GM18511 (cell line): ENCODE measurements at regions not wholly inside any gene's neighbourhood (a gene's known extent, or its start where the extent isn't known, plus 50 kb on each side); places are given as distances from the start of the nearest gene placed in this dataset.

Experiments
- ATAC-seq: cut with Tn5 transposase; IDR thresholded peaks from one replicate; pipeline ENCODE4 v1.9.1; 2021; ENCODE audit warnings: mild to moderate bottlenecking, moderate library complexity; ENCODE audit not compliant: unreplicated experiment

DNA sequence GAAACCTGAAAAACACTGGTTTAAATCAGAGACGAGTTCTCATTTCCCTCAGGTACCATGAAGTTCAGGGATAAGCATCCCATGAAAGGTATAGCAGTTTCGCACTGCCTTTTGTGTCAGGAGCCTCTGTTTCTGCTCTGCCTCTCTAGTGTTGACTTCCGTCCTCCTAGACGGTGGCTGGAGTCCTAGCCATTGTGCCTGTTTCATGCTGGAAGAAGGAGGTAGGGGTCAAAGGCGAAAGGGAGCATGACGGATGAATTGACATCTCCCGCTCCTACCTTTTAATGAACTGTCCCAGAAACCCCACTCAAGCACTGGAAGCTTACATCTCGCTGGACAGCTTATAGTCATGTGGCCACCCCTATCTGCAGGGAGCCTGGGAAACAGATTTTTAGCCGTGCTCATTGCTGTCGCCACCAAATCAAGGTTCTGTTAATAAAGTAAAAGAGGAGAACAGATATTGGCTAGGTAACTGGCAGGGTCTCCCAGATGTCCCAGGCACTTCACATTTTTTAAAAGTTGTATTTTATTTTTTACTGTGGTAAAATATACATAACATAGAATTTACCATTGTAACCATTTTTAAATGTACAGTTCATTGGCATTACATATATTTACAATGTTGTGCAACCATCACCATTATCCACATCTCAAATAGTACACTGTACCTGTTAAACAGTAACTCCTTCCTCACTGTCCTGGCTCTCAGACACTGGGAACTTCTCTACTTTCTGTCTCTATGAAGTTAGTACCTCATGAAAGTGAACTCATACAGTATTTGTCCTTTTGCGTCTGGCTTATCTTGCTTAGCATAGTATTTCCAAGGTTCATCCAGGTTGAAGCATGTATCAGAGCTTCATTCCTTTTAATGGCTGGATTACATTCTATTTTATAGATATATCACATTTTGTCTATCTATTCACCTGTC is 55.0 kb upstream of the CTLA4 start:
- no peak for ATAC-seq

DNA sequence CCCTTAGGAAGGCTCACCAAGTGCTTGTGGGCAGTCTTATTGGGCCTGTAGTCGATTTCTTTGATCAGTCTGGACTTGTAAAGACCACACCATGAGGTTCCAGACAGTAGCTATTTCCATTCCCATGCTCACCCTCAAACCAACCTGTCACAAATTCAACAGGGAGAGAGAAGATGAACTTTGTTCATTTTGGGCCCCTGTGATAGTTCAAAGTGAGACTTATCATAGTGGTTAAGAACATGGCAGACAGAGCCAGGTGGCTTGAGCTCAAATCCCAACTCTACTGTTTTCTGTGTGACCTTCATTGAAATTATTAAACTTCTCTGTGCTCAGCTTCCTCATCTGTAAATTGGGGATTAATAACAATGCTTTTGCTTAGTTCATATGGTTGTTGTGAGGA is 53.9 kb upstream of the CTLA4 start:
- ATAC-seq, result no peak

DNA sequence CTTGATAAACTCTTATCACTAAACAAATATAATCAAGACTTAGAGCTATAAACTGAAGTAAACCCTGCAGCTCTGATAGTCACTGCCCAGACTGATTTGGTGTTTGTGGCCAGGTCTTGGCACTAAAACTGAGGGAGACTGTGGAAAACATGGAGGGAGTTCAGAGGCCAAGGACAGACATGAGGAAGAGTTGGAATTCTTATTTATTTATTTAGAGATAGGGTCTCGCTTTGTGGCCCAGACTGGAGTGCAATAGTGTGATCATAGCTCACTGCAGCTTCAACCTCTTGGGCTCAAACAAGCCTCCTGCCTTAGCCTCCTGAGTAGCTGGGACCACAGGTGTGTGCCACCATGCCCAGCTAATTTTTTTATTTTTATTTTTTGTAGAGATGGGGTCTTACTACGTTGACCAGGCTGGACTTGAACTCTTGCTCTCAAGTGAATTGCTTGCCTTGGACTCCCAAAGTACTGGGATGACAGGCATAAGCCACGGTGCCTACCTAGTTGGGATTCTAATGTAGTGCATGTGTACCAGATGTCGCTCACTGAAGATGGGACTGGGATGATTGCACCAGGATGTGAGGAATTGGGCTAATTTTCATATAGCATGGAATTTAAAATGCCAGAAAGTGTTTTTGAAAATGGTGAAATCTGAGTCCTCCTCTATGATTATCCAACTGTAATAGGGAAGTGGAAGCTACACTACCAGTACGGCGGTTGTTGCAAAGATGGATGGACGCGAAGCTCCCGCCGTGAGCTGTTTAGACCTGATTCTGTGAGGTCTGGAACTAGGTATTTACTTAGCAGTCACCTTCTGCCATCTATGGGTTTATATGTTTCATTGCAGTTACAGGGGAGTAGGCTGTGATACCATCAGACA is 52.7 kb upstream of the CTLA4 start:
- peak; percentile 80 for ATAC-seq

- ATAC-seq, result no peak
Observed at GRCh38 chr2:203815541-203815898, 52.1 kb upstream of the CTLA4 start.

- no peak for ATAC-seq
Observed at GRCh38 chr2:203817147-203817546, 50.4 kb upstream of the CTLA4 start.
